DND-41 (cell line): ENCODE measurements at regions not wholly inside any gene's neighbourhood (a gene's known extent, or its start where the extent isn't known, plus 50 kb on each side); places are given as distances from the start of the nearest gene placed in this dataset.

Experiments
- CTCF ChIP-seq: IDR thresholded peaks from 2 replicates; pipeline ENCODE4 v1.5.1; 2012; ENCODE audit warnings: borderline replicate concordance, low read length, moderate library complexity, mild to moderate bottlenecking; ENCODE audit not compliant: poor library complexity, severe bottlenecking; ENCODE audit errors: extremely low read depth
- EZH2 ChIP-seq: IDR thresholded peaks from 3 replicates; pipeline ENCODE4 v1.6.1; 2012; ENCODE audit warnings: borderline replicate concordance, low read depth, mild to moderate bottlenecking, moderate library complexity, low read length, inconsistent platforms; ENCODE audit not compliant: severe bottlenecking

- no peak for TF ChIP-seq CTCF
- TF ChIP-seq EZH2 = no peak
These were observed 112.6 kb upstream of the ZNF608 start for GRCh38 chr5:124859027-124859426.
